GM21423 (cell line): ENCODE measurements at regions not wholly inside any gene's neighbourhood (a gene's known extent, or its start where the extent isn't known, plus 50 kb on each side); places are given as distances from the start of the nearest gene placed in this dataset.

Experiments
- ATAC-seq: cut with Tn5 transposase; IDR thresholded peaks from one replicate; pipeline ENCODE4 v1.9.1; 2021; ENCODE audit warnings: mild to moderate bottlenecking, moderate library complexity; ENCODE audit not compliant: unreplicated experiment

DNA sequence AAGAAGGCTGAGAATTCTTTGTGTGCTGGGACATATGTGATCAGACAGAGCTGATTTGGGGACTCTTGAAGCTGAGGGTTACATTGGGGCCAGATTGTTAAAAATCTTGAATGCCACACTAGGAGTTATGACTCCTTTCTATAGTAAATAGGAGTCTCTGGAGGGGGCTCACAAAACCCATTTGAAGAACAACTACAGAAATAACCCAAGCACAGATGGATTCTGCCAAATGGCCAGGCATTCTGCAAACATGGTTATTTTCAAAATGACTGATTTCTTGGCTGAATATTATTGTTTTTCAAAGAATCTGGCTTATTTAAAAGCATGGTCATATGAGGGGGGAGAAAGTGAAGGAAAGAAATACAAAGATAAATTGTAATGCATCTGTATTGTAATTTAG lies 625.5 kb upstream of the TENM4 start:
- no peak for ATAC-seq

DNA sequence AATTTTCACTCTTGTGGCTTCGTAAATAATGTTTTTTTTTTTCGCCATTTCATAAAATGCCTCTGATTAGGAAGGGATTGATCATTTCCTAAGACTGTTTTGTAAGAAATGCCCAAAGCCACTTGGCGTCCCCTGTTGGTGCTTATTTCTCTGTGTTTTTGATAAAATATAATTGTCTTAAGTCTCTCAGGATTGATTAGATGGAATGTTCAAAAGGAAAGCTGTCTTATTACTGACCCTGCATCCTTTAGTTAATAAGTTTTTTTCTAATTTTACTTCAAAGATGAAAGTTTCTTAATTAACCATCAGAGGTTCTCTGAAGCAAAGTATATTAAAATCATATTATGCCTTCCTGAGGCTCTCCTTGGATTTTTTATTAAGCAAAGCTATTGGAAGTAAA lies 624.3 kb upstream of the TENM4 start:
- ATAC-seq: no peak

DNA sequence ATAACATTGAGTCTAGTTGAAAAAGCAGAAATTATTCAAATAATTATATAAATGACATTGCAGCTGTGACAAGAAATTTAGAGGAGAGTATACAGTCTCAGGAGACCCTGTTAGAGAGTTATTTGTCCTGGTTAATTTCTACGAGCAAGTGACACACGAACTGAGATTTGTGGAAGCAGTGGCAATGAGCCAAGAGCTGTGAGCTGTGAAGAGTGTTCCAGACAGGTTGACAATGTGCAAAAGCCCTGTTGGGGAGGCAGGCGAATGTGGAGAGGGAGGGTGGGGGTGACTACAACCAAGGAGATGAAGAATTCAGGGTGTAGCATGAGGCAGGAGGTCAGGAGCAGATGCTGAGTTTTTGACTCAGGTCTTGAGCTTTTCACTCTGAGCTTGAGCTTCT lies 620.2 kb upstream of the TENM4 start:
- ATAC-seq: no peak

GRCh38 chr11:80054582-80055165 lies 613.8 kb upstream of the TENM4 start:
- ATAC-seq: no peak

GRCh38 chr11:80048513-80048912 lies 607.7 kb upstream of the TENM4 start:
- ATAC-seq: no peak

- no peak for ATAC-seq
Observed at GRCh38 chr11:80041136-80042000, 600.5 kb upstream of the TENM4 start.

GRCh38 chr11:80034801-80035200 lies 594.0 kb upstream of the TENM4 start:
- ATAC-seq: no peak

DNA sequence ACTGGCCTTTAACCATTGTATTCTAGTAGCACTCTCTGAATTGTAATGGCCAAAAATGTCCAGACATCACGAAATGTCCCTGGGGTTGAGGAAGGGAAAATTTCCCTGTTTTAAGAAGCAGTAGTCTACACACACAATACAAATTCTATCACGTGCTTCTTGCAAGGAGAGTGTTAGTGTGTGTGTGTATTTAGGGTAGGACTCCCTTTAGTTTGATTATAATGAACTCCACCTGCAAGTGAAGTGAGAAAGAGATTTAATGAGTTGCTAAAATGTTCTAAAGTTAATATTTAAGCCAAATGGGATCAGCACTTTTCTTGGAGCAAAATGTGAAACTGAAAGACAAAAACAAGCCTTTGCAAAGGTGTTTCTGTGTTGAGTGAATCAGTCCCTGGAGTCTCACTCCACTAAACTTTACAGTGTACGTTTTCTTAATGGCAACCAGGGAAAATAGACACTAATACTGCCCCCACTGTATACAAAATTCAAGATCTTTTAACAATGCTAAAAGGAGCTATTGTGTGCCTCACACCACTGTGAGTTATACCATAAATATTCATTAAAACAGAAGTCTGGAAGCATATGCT lies 590.3 kb upstream of the TENM4 start:
- no peak for ATAC-seq

GRCh38 chr11:80028998-80029397 lies 588.2 kb upstream of the TENM4 start:
- no peak for ATAC-seq

- ATAC-seq: no peak
Observed at GRCh38 chr11:80024119-80024518, 583.3 kb upstream of the TENM4 start.

DNA sequence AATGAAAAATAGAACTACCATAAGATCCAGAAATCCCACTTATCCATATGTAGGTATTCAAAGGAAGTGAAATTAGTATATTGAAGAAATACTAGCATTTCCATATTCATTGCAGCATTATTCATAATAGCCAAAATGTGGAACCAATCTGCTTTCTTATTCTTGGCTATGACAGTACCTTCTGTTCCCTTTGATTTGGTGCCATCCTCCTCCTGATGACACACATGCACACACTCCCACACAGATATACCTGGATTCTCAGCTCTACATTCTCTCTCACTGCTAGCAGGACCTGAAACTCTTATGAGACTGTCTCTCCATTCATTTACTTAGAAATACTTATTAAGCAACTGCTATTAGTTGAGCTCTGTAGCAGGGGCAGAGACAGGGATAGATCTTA lies 582.6 kb upstream of the TENM4 start:
- ATAC-seq: no peak

DNA sequence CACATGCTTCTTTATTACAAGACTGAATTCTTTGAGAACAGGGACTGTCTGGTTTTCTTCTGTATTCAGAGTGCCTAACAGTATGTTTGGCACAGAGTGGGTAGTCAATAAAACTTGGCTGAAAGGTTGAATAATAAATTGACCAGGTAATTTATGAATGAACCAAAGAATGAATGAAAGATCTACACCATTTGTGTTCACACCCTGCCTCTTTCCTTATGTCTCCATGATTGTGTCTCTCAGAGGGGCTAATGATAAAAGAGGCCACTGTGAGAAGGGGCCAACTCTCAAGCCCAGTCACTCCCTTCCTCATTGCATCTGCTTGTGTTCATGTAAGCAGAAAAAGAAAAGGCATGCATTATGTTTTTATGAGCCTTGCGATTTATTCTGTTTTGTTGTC lies 569.7 kb upstream of the TENM4 start:
- no peak for ATAC-seq

- ATAC-seq: no peak
Observed at GRCh38 chr11:80009081-80009480, 568.3 kb upstream of the TENM4 start.

DNA sequence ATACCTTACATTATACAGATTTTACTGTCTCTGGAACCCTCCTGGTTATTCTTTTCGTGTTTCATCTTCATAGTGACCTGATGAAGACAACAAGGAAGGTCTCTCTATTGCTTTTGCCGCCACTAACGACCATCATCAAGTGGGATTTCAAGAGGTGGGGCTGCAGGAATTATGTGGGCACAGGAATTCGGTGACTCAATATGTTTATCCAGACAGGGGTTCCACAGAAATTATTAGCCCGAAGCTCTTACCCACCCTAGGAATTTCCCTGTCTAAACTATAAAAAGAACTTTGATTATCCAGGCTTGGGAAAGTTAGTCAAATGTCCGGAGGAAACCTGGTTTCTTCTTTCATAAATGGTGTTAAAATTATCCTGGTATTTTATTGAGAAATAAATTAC lies 566.8 kb upstream of the TENM4 start:
- no peak for ATAC-seq

GRCh38 chr11:79990141-79990540 lies 549.3 kb upstream of the TENM4 start:
- ATAC-seq: no peak

GRCh38 chr11:79982185-79982584 lies 541.4 kb upstream of the TENM4 start:
- no peak for ATAC-seq

- ATAC-seq: no peak
Observed at GRCh38 chr11:79980916-79981315, 540.1 kb upstream of the TENM4 start.

GRCh38 chr11:79973721-79974617 lies 533.1 kb upstream of the TENM4 start:
- ATAC-seq: no peak

DNA sequence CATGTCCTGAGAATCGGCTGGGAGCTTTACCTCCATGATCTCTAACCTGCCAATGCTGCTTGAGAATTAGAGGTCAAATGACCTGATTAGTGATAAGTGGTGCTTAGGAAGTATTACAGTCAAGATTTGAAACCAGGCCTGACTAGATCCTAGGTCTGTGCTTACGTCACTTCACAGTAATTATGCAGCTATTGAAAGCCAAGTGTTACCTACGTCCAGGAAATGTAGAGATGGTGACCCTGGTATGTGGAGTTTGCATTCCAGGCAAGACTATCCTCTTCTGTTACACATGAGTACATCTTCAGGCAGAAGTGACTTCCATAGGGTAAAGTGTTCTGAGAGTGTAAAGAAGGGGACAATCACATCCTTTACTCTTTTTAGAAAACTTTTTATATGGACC lies 530.4 kb upstream of the TENM4 start:
- ATAC-seq: no peak

DNA sequence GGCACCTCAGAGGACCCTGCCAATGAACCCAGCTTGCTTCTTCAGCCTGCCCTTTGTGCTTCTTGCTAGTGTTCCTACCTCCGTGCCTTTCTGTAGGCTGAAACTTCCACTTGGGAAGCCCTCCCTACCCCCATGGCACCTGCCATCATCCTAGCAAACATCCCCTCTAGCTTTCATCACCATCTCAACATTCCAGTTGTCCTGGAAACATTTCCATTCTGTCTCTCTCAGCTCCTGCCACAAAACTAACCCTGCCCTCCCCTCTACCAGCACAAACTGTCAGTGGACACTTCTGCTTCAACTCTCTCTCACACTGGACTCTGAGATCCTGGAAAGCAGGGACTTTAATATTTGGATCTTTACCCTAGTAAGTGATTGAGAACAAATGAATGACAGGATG lies 525.8 kb upstream of the TENM4 start:
- ATAC-seq: no peak
